ENCODE measurements at regions not wholly inside any gene's neighbourhood (a gene's known extent, or its start where the extent isn't known, plus 50 kb on each side); places are given as distances from the start of the nearest gene placed in this dataset.

DNA sequence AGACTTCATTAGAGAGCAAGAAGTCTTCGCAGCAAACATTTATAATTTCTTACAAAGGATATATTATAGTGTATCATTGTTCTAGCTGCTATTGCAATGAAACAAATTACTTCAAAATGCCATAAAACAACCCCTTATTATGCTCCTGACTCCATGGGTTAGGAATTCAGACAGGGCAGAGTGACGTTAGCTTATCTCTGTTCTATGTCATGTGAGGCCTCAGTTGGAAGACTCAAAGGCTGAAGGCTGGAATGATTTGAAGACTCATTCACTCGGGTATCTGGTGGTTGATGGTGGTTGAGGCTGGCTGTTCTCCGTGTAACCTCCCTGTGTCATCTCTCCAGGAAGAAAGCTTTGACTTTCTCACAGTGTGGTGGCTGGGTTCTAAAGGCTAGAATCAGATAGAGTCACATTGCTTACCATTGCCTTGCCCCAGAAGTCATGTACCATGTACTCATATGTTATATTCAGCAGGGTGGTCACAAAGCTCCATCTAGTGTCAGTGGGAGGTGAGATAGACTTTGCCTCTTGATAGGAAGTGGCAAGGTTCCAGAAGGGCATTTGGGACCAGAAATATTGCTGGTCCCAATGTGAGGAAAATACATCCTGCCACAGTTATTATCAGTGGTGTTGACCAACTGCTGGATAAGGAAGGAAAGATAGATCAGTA lies 226.9 kb downstream of the TMEM38B start:
- no peak for DNase-seq

DNA sequence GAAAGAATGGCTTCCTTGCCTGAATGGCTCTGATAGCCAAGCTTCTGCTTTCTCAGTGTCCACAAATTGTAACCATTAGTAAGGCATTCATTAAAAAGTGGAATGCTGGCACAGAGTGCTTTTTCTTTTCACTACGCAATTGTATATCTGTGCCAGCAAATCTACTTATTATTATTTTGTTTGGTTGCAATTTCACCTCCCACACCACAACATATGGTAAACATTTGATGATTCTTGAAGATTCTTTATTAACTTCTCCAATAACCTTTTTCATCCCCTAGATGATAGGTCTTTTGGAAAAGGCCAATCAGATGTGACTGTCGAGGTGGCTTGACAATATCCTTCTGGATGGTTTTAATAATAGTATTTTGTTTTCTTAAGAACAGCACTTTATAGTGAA lies 234.1 kb downstream of the TMEM38B start:
- DNase-seq: no peak

DNA sequence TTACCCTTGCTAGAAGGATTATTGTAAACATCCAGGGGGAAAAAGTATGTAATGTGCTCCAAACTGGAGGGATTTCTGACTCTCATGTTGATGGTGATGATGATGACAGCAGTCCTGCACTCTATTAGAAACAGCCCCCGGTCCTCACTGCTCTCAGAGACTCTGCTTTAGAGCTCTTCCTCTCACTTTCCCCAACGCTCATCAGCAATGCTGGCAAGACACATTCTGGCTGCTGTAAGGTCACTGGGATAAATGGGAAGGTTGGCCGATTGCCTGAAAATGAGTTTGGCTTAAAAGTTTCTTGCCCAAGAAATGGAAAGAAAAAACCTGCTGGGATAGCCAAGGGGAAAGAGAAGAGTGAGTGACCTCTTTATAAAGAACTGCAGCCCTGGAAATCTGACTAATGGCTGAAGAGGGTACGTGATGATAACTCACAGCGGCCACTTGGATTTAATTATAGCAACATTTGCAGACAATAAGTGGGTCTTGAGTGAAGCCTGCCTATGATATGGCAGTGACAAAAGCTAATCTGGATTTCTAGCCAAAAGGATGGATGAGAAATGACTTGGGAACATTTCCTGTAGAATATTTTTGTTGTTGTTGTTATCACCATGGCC lies 235.8 kb downstream of the TMEM38B start:
- peak in 1 of 14 donors; percentile 1 for DNase-seq

- DNase-seq: no peak
These were observed 237.9 kb downstream of the TMEM38B start for GRCh38 chr9:105932276-105932675.

DNA sequence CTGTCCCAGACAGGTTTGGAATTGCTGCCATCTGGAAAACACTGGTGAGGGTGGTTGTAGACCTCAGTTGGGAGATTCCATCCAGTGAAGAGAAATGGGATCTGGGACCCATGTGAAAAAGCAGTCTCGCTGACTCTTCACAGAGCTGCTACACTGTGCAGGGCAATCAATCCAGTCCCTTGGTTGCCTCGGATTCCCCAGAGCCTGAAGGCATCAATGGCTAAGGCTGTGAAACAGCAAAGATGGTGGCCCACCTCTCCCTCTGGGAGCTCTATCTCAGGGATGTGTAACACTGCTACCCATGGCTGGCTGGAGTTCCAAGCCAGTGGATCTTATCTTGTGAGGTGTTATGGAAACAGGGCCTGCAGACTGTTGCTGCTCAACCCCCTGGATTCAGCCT lies 256.1 kb downstream of the TMEM38B start:
- DNase-seq: no peak

GRCh38 chr9:105950894-105951293 lies 256.6 kb downstream of the TMEM38B start:
- DNase-seq: no peak

- DNase-seq: no peak
These were observed 260.2 kb downstream of the TMEM38B start for GRCh38 chr9:105954517-105954916.

DNA sequence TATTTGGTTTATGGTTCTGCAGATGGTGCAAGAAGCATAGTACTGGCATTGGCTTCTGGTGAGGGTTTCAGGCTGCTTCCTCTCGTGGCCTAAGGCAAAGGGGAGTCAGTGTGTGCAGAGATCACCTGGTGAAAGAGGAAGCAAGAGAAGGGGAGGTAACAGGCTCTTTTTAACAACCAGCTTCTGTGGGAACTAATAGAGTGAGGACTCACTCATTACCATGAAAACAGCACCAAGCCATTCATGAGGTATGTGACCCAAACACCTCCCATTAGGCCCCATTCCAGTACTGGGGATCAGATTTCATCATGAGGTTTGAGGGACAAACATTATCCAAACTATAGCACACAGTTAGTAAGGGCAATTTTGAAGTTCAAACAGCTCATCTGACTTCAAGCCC lies 263.5 kb downstream of the TMEM38B start:
- no peak for DNase-seq

- DNase-seq: no peak
These were observed 264.2 kb downstream of the TMEM38B start for GRCh38 chr9:105958587-105958986.

DNA sequence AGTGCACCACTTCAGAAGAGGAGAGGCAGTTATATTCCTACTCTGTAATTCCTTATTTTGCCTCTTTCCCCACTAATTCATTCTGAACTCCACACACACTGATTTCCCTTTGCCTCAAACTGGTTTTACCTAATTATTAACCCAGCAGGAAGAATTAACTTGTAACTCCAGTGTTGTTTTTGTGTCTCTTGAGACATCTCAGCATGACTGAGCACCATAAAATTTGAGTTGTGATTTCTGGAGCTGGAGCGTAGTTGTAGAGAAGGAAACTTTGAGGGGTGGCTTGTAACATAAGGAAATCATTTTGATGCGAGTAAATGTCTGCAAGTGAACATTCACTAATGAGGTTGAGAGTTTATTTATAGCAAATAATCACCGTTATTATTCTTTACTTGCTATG lies 265.2 kb downstream of the TMEM38B start:
- DNase-seq: no peak

- DNase-seq: no peak
These were observed 269.2 kb downstream of the TMEM38B start for GRCh38 chr9:105963343-105964099.

DNA sequence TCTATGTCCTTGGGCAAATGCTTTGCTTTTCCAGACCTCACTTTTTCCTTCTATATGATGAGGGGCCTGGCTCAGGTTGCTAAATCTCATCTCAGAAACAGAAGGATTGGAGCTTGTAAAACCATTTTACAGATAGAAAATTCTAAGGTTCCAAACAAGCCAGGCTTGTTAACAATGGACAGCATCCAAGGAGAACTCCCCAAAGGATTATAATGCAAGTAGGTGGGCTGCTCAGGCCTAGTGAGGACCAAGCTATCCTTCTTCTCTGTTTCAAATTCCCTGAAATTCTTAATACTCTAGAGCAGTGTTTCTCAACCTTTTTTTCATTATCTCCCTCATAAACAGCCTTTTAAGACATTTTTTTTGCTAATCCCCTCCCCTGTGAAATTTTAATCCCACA lies 269.8 kb downstream of the TMEM38B start:
- no peak for DNase-seq

- DNase-seq: no peak
These were observed 272.5 kb downstream of the TMEM38B start for GRCh38 chr9:105966834-105967233.

- DNase-seq: no peak
These were observed 272.9 kb downstream of the TMEM38B start for GRCh38 chr9:105967248-105967647.

DNA sequence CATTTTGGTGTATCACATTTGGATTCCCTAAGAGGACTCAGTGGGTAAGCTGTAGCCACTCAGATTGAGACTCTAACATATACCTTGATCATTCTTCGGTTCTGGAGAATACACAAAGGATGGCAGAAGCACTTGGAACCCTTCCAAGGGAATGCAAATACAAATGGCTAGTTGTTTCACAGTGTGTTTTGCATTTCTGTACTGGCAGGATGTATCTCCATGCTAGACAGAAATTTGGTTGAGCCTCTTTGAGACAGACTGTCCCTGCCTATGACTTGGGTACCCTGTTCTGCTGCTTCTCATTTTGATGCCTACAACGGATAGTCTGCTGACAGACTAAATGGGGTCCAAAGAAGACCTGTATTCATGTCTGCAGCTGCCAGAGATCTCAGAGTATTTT lies 273.5 kb downstream of the TMEM38B start:
- peak in 3 of 14 donors; percentile 25 to 29 (median 27) for DNase-seq

GRCh38 chr9:105968811-105969466 lies 274.6 kb downstream of the TMEM38B start:
- no peak for DNase-seq

- DNase-seq: no peak
These were observed 275.3 kb downstream of the TMEM38B start for GRCh38 chr9:105969636-105970035.

- DNase-seq: no peak
These were observed 277.6 kb downstream of the TMEM38B start for GRCh38 chr9:105971986-105972385.

- DNase-seq: no peak
These were observed 278.3 kb downstream of the TMEM38B start for GRCh38 chr9:105972466-105973204.

DNA sequence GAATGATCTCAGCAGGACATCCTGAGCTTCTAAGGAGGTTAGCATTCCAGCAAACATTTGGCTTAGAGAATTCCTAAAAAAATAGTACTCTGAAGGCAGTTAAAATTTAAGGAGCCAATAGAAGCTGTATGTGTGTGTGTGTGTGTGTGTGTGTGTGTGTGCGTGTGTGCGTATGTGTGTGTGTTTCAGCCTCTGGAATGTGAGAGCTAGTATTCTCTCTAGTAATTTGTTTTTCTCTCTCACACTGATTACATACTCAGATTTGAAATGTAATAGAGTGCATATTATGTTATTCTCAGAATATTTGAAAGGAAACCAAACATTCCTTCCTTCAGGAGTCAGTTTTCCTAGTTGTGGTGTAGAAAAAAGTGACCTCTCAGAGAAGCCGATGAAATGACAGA lies 279.6 kb downstream of the TMEM38B start:
- DNase-seq: no peak

- peak in 1 of 14 donors; percentile 23 for DNase-seq
These were observed 281.7 kb downstream of the TMEM38B start for GRCh38 chr9:105975886-105976645.

DNA sequence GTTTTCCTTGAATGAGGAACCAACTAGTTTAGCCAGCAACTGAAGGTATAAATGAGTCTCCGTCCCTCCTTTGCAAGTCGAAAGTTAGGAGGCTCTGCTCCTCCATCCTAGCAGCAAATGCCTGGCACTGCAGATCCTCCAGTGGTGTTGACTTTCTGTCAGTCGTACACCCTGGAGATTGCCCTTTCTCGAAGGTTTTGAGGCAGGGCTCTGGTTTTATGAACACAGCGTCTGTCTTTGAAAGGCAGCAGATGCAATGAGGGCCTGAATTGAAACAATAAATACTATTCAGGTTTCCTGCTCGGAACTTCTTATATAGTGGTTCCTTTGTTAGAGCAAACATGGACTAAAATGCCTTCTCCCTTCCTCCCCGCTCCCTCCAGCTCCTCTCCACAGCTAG lies 284.0 kb downstream of the TMEM38B start:
- DNase-seq: peak in 5 of 14 donors; percentile 21 to 43 (median 40)
